GM19452 (cell line): ENCODE measurements at regions not wholly inside any gene's neighbourhood (a gene's known extent, or its start where the extent isn't known, plus 50 kb on each side); places are given as distances from the start of the nearest gene placed in this dataset.
"Not testable (repeated sequence)": the region's sequence is repeated elsewhere in the genome, so short reads cannot be mapped to it uniquely, and the experiment has no call there.

ENCODE experiments used
- ATAC-seq: cut with Tn5 transposase; IDR thresholded peaks from one replicate; pipeline ENCODE4 v1.9.1; 2021; ENCODE audit not compliant: unreplicated experiment

- no peak for ATAC-seq
Measured at GRCh38 chr9:75718677-75719076, 171.8 kb upstream of the PCSK5 start.

DNA sequence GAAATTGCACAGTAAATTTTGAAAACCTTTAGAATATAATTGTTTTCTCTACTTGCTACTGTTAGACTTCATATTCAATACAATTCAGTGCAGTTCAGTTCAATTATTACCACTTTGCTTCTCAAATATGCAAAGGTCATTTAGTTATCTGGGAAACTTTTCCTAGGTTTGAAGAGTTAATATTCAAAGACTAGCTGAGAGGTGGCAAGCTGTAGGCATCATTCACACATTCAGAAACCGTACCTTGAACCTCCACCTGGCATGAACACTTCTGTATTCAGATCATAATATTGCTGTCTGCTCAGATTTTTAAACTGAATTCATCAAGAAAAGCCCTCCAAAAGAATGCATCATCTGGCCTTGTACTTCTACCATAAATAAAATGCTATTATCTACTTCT lies 162.1 kb upstream of the PCSK5 start:
- ATAC-seq: no peak

DNA sequence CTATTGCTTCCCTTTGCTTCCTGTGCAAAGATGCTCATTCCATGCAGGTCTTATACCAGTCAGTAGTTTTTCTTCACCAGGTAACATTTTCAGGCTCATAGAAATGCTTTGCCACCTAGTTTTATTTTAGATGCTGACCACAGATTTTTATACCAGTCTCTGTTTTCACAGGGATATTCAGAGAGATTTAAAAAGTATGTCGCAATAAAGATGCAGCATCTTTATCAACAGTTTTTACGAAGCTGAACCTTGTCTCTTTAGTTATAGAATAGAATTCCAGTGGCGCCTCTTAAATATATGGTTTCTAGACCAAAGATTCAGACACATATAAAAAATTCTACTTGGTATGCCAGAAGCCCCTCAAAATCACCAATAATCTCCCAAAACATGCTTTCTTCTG lies 155.7 kb upstream of the PCSK5 start:
- no peak for ATAC-seq

- ATAC-seq: no peak
Measured at GRCh38 chr9:75739884-75740611, 150.4 kb upstream of the PCSK5 start.

DNA sequence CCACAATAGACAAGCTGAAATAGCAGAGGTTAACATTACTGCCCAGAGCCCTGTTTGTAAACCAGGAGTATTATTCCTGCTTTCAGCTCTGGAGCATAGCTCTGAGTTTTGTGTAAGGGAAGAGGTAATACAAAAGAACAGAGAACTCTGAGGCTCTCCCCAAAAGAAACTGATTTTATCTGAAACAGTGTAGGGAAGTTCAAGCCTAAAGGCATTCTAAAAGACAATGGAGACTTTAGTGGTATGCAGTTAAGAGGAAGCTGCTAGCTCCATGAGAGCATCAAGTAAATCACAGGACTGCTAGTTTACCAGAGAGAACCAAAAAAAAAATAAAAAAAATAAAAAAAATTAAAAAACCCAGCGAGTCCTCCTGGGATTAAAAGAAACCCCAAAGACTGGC lies 146.6 kb upstream of the PCSK5 start:
- ATAC-seq: no peak

DNA sequence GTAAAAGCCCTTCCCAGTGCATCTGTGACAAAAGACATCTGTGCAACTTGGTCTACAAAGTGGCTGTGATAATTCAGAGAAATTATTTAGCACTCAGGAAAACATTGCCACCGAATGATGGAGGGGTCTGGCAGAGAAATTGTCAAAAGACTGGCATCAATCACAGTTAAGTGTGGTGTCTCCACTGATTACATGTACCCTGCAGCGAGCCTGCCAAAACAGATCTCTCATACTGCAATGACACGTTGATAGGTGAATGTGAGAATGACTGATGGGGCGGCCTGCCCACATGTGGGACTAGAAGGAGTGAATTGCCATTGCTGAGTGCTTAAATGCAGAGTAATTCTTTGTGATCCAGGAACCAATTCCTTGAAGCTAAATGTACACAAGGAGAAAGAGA lies 136.4 kb upstream of the PCSK5 start:
- ATAC-seq: no peak

DNA sequence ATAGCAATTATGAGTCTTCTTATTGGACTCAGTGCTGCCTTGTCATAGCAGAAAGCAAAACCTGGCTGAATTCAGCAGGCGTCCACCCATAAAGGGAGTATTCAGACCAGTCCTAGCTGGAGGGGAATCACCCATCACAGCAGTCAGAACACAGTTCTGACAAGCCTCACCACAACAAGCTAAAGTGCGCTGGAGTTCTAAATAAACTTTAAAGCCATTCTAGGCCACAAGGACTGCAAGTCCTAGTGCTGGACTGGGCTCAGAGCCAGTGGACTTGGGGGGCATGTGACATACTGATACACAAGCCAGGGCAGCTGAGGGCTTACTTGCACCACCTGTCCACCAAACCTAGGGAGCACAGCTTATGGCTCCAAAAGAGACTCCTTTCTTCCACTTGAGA lies 115.3 kb upstream of the PCSK5 start:
- no peak for ATAC-seq

GRCh38 chr9:75775966-75776691 lies 114.3 kb upstream of the PCSK5 start:
- no peak for ATAC-seq

- no peak for ATAC-seq
Measured at GRCh38 chr9:75780185-75780584, 110.3 kb upstream of the PCSK5 start.

GRCh38 chr9:75788006-75788634 lies 102.4 kb upstream of the PCSK5 start:
- no peak for ATAC-seq

GRCh38 chr9:75797085-75797580 lies 93.3 kb upstream of the PCSK5 start:
- no peak for ATAC-seq

DNA sequence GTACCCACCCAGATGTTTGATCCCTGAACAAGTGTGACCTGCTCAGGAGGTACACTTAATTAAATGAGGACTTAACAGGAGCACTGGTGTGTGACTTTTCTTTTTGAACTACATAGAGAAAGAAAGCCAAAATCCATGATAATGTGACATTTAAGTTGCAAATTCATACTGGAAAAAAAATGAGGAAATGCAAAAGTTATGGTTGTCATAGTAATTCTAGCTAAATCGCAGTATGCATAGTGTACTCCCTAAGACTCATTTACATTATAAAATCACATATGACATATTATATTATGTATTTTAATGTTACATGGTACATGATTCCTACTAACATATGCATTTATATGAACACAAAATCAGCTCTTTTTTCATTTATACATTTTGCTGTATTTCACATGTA lies 92.0 kb upstream of the PCSK5 start:
- ATAC-seq: no peak

- no peak for ATAC-seq
Measured at GRCh38 chr9:75803130-75803529, 87.3 kb upstream of the PCSK5 start.

GRCh38 chr9:75810063-75810462 lies 80.4 kb upstream of the PCSK5 start:
- ATAC-seq: no peak

GRCh38 chr9:75811692-75812091 lies 78.8 kb upstream of the PCSK5 start:
- ATAC-seq: no peak

- ATAC-seq: no peak
Measured at GRCh38 chr9:75812141-75812540, 78.3 kb upstream of the PCSK5 start.

GRCh38 chr9:75814667-75815066 lies 75.8 kb upstream of the PCSK5 start:
- no peak for ATAC-seq

GRCh38 chr9:75820471-75821115 lies 69.9 kb upstream of the PCSK5 start:
- not testable (repeated sequence) for ATAC-seq

GRCh38 chr9:75823151-75823550 lies 67.3 kb upstream of the PCSK5 start:
- no peak for ATAC-seq

- ATAC-seq: no peak
Measured at GRCh38 chr9:75824816-75825568, 65.5 kb upstream of the PCSK5 start.

- no peak for ATAC-seq
Measured at GRCh38 chr9:75826314-75826713, 64.2 kb upstream of the PCSK5 start.
